ENCODE measurements at regions not wholly inside any gene's neighbourhood (a gene's known extent, or its start where the extent isn't known, plus 50 kb on each side); places are given as distances from the start of the nearest gene placed in this dataset.

- no peak for TF ChIP-seq POLR2A (IDR thresholded peaks at IDR 0.05)
- TF ChIP-seq, protein P1, sequence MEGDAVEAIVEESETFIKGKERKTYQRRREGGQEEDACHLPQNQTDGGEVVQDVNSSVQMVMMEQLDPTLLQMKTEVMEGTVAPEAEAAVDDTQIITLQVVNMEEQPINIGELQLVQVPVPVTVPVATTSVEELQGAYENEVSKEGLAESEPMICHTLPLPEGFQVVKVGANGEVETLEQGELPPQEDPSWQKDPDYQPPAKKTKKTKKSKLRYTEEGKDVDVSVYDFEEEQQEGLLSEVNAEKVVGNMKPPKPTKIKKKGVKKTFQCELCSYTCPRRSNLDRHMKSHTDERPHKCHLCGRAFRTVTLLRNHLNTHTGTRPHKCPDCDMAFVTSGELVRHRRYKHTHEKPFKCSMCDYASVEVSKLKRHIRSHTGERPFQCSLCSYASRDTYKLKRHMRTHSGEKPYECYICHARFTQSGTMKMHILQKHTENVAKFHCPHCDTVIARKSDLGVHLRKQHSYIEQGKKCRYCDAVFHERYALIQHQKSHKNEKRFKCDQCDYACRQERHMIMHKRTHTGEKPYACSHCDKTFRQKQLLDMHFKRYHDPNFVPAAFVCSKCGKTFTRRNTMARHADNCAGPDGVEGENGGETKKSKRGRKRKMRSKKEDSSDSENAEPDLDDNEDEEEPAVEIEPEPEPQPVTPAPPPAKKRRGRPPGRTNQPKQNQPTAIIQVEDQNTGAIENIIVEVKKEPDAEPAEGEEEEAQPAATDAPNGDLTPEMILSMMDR (IDR thresholded peaks at IDR 0.05): no peak
Observed at GRCh38 chr3:178334239-178334638, 202.0 kb upstream of the KCNMB2 start.

DNA sequence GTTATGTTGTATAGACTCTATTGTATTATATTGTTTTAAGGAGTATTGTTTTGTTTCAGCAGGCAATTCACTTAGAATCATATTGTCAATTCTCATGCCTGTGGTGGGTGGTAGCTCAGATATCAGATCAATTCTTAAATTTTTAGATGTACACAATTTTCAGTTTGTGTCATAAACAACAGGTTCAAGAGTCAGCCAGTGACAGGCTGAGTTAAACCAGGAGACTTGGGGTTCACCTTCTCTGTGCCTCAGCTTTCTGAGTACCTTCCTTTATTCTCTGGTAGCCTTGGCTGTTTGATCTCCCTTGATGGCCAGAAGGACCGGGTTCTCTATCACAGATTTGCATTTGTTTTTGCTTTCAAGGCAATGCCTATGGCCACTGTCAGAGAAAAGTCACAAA lies 199.9 kb upstream of the KCNMB2 start:
- no peaks in the 10 kb centered on the region for H3K4me1 ChIP-seq
- intact Hi-C loops (cut with DNase I): no loop called here
- no peak for ATAC-seq
- 60% methylated on average over 1 of the region's 1 CpG for WGBS (ENCODE audit: insufficient coverage, low coverage, low lambda C conversion rate, missing lambda C conversion rate)
- no peaks in the 10 kb centered on the region for H3K36me3 ChIP-seq
- no peaks in the 10 kb centered on the region for H3K27me3 ChIP-seq
- no peaks in the 10 kb centered on the region for H3K9me3 ChIP-seq
- TF ChIP-seq, protein P1 (IDR thresholded peaks at IDR 0.05): no peak
- no peak for TF ChIP-seq POLR2A (IDR thresholded peaks at IDR 0.05)
- H3K27ac ChIP-seq: no peak overlapping the region
- no peak overlapping the region for H3K4me3 ChIP-seq
- no peak for DNase-seq

More at GRCh38 chr3:178334239-178334638, 202.0 kb upstream of the KCNMB2 start:
- no peak for ATAC-seq
- WGBS (ENCODE audit: insufficient coverage, low coverage, low lambda C conversion rate, missing lambda C conversion rate): 100% methylated on average over 2 of the region's 3 CpGs
- H3K36me3 ChIP-seq: no peaks in the 10 kb centered on the region
- no peaks in the 10 kb centered on the region for H3K27me3 ChIP-seq
- no peak for DNase-seq
- intact Hi-C loops (cut with DNase I): no loop called here
- no peaks in the 10 kb centered on the region for H3K4me1 ChIP-seq
- no peak overlapping the region for H3K27ac ChIP-seq
- no peak overlapping the region for H3K4me3 ChIP-seq
- H3K9me3 ChIP-seq: no peaks in the 10 kb centered on the region

- intact Hi-C loops (cut with DNase I): no loop called here
- H3K27me3 ChIP-seq: no peaks in the 10 kb centered on the region
- no peaks in the 10 kb centered on the region for H3K4me1 ChIP-seq
- no peak overlapping the region for H3K27ac ChIP-seq
- no peaks in the 10 kb centered on the region for H3K9me3 ChIP-seq
- H3K36me3 ChIP-seq: no peaks in the 10 kb centered on the region
- no peak overlapping the region for H3K4me3 ChIP-seq
- TF ChIP-seq, protein P1 (IDR thresholded peaks at IDR 0.05): no peak
- no peak for TF ChIP-seq POLR2A (IDR thresholded peaks at IDR 0.05)
- ATAC-seq (no peak), DNase-seq (no peak)
- WGBS (ENCODE audit: insufficient coverage, low coverage, low lambda C conversion rate, missing lambda C conversion rate): 34% methylated on average over 2 of the region's 2 CpGs
Observed at GRCh38 chr3:178340506-178340905, 195.7 kb upstream of the KCNMB2 start.

GRCh38 chr3:178341636-178342035 lies 194.6 kb upstream of the KCNMB2 start:
- ATAC-seq: no peak
- no peak overlapping the region for H3K27ac ChIP-seq

More at GRCh38 chr3:178341636-178342035, 194.6 kb upstream of the KCNMB2 start:
- H3K9me3 ChIP-seq: no peaks in the 10 kb centered on the region
- WGBS (ENCODE audit: insufficient coverage, low coverage, low lambda C conversion rate, missing lambda C conversion rate): 75% methylated on average over 5 of the region's 7 CpGs
- H3K4me1 ChIP-seq: no peaks in the 10 kb centered on the region
- intact Hi-C loops (cut with DNase I): no loop called here
- TF ChIP-seq, protein P1 (IDR thresholded peaks at IDR 0.05): no peak
- TF ChIP-seq POLR2A (IDR thresholded peaks at IDR 0.05): no peak
- H3K36me3 ChIP-seq: no peaks in the 10 kb centered on the region
- H3K27me3 ChIP-seq: no peaks in the 10 kb centered on the region
- H3K4me3 ChIP-seq: no peak overlapping the region
- no peak for DNase-seq
